ENCODE measurements at regions not wholly inside any gene's neighbourhood (a gene's known extent, or its start where the extent isn't known, plus 50 kb on each side); places are given as distances from the start of the nearest gene placed in this dataset.

- no peak for DNase-seq
These were observed 95.0 kb upstream of the GALNT15 start for GRCh38 chr3:16079519-16079918.

- no peak for DNase-seq
These were observed 92.8 kb upstream of the GALNT15 start for GRCh38 chr3:16081661-16082060.

- DNase-seq: no peak
These were observed 89.6 kb upstream of the GALNT15 start for GRCh38 chr3:16084887-16085286.

- DNase-seq: no peak
These were observed 89.1 kb upstream of the GALNT15 start for GRCh38 chr3:16085410-16085809.

- DNase-seq: no peak
These were observed 88.4 kb upstream of the GALNT15 start for GRCh38 chr3:16085884-16086608.

- DNase-seq: no peak
These were observed 87.8 kb upstream of the GALNT15 start for GRCh38 chr3:16086690-16087089.

- DNase-seq: no peak
These were observed 86.0 kb upstream of the GALNT15 start for GRCh38 chr3:16088496-16088895.

GRCh38 chr3:16089521-16089920 lies 85.0 kb upstream of the GALNT15 start:
- no peak for DNase-seq

GRCh38 chr3:16090024-16090423 lies 84.5 kb upstream of the GALNT15 start:
- DNase-seq: no peak

- no peak for DNase-seq
These were observed 83.8 kb upstream of the GALNT15 start for GRCh38 chr3:16090706-16091105.

GRCh38 chr3:16092923-16093322 lies 81.6 kb upstream of the GALNT15 start:
- DNase-seq: no peak

- DNase-seq: no peak
These were observed 72.9 kb upstream of the GALNT15 start for GRCh38 chr3:16101295-16102186.

GRCh38 chr3:16102187-16102561 lies 72.3 kb upstream of the GALNT15 start:
- no peak for DNase-seq

- no peak for DNase-seq
These were observed 71.5 kb upstream of the GALNT15 start for GRCh38 chr3:16102905-16103364.

- no peak for DNase-seq
These were observed 71.0 kb upstream of the GALNT15 start for GRCh38 chr3:16103472-16103871.

- DNase-seq: no peak
These were observed 70.3 kb upstream of the GALNT15 start for GRCh38 chr3:16104156-16104555.

- DNase-seq: no peak
These were observed 68.4 kb upstream of the GALNT15 start for GRCh38 chr3:16106050-16106449.

GRCh38 chr3:16108424-16108823 lies 66.1 kb upstream of the GALNT15 start:
- DNase-seq: no peak

GRCh38 chr3:16109929-16110328 lies 64.6 kb upstream of the GALNT15 start:
- DNase-seq: no peak

- DNase-seq: no peak
These were observed 61.5 kb upstream of the GALNT15 start for GRCh38 chr3:16112910-16113504.

- DNase-seq: no peak
These were observed 60.8 kb upstream of the GALNT15 start for GRCh38 chr3:16113704-16114103.

- DNase-seq: no peak
These were observed 60.1 kb upstream of the GALNT15 start for GRCh38 chr3:16114429-16114828.

GRCh38 chr3:16114930-16115329 lies 59.5 kb upstream of the GALNT15 start:
- DNase-seq: no peak

GRCh38 chr3:16118396-16118795 lies 56.1 kb upstream of the GALNT15 start:
- no peak for DNase-seq

Measured in activated CD4-positive, alpha-beta T cell treated with anti-CD3 and anti-CD28 coated beads for 4 hours (primary cell).